HG03139 (cell line): ENCODE measurements at regions not wholly inside any gene's neighbourhood (a gene's known extent, or its start where the extent isn't known, plus 50 kb on each side); places are given as distances from the start of the nearest gene placed in this dataset.
"Not testable (repeated sequence)": the region's sequence is repeated elsewhere in the genome, so short reads cannot be mapped to it uniquely, and the experiment has no call there.

Experiments used
- ATAC-seq: cut with Tn5 transposase; IDR thresholded peaks from one replicate; pipeline ENCODE4 v1.9.1; 2021; ENCODE audit not compliant: unreplicated experiment

- not testable (repeated sequence) for ATAC-seq
Measured at GRCh38 chr2:236489083-236489482, 80.5 kb upstream of the ACKR3 start.

DNA sequence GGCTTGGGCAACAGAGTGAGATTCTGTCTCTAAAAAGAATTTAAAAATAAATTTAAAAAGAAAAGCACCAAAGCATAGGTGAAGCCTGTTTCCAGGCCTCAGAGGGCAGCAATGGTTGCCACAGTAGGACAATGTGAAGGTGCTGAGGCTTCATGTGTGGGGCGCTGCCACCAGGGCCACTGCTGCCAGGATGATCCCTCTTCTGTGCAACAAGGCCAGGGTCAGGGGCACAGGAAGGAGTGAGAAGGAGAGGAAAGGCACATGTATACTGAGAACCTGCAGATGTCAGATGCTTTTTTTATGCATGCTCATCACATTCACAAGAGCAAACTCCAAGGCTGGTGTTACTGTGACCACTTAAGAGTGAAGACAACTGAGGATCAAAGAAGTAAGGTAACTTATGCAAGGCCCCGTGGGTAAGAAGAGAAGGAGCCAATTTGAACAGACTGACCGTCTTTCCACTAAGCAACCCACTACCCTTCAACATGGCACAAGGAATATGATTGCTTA is 79.7 kb upstream of the ACKR3 start:
- no peak for ATAC-seq

- ATAC-seq, result no peak
Measured at GRCh38 chr2:236496340-236496739, 73.3 kb upstream of the ACKR3 start.

GRCh38 chr2:236498369-236498768 is 71.3 kb upstream of the ACKR3 start:
- ATAC-seq, result no peak

- no peak for ATAC-seq
Measured at GRCh38 chr2:236499691-236500578, 69.7 kb upstream of the ACKR3 start.

DNA sequence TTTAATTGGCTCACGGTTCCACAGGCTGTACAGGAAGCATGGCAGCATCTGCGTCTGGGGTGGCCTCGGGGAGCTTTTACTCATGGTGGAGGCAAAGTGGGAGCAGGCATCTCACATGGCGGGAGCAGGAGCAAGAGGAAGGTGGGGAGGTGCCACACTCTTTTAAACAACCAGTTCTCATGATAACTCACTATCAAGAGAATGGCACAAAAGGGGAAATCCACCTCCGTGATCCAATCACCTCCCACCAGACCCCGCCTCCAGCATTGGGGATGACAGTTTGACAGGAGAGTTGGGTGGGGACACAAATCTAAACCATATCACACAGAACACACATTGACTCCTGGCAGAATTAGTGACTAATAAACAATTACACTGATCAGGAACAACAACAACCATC is 68.6 kb upstream of the ACKR3 start:
- ATAC-seq, result no peak

GRCh38 chr2:236501531-236501930 is 68.1 kb upstream of the ACKR3 start:
- ATAC-seq, result no peak

- ATAC-seq, result no peak
Measured at GRCh38 chr2:236503100-236503499, 66.5 kb upstream of the ACKR3 start.

DNA sequence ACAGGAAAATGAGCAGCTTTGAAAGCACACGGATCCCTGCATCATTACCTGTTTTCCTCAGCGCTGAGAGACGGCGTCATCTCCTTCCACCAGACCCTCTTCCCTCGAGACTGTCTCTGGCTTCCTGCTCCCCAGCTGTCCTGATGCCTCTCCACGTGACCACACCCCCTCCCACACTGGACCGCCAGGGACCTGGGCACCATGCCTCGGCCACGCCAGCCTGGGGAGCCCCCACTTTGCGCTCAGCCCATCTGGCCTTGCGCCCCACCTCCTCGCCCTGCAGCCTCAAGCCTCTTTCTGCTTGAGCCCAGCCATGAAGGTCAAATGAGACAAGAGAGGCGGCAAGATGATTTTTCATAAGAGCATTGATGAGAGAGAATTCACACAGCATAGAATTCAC is 66.0 kb upstream of the ACKR3 start:
- ATAC-seq, result no peak

GRCh38 chr2:236505041-236505440 is 64.6 kb upstream of the ACKR3 start:
- ATAC-seq, result no peak

- no peak for ATAC-seq
Measured at GRCh38 chr2:236505648-236506047, 64.0 kb upstream of the ACKR3 start.

GRCh38 chr2:236507393-236508085 is 62.1 kb upstream of the ACKR3 start:
- no peak for ATAC-seq

GRCh38 chr2:236508466-236508865 is 61.2 kb upstream of the ACKR3 start:
- ATAC-seq, result no peak

DNA sequence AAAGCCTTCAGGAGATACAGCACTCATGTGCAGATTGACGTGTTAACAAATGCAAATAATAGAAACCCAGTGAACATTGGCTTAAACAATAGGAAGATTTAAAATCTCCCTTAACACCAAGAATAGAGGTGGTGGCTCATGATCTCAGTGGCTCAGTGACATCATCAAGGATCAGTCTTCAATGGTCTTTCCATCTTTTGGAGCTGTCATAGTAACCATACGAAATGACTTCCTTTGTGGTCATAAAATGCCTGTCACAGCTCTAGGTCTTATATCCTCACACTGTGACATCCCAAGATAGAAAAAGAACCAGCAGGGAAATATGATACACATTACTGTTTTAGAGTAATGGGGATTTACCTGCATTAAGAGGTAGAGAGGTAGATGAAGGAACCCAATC is 59.6 kb upstream of the ACKR3 start:
- no peak for ATAC-seq

DNA sequence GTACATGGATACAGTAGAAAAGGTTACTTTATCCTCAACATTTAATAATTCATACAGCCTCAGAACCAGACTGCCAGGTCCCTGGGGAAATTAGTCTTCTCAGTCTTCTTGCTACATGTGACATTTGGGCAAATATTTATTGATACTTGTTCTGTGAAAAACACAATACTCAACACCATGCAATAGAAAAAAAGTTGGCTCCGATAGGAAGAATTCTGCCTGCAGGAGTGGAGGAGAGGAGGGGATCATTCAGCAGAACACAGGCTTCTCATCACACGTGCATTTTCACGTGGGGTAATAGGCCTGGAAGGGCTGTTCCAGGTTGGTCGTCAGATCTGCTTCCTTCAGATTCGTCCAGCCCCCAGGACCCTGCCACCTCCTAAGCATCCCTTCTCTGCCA is 58.4 kb upstream of the ACKR3 start:
- ATAC-seq, result no peak

GRCh38 chr2:236512267-236512666 is 57.4 kb upstream of the ACKR3 start:
- no peak for ATAC-seq

GRCh38 chr2:236512902-236513435 is 56.7 kb upstream of the ACKR3 start:
- ATAC-seq, result peak; percentile 89

- no peak for ATAC-seq
Measured at GRCh38 chr2:236513956-236514355, 55.7 kb upstream of the ACKR3 start.

DNA sequence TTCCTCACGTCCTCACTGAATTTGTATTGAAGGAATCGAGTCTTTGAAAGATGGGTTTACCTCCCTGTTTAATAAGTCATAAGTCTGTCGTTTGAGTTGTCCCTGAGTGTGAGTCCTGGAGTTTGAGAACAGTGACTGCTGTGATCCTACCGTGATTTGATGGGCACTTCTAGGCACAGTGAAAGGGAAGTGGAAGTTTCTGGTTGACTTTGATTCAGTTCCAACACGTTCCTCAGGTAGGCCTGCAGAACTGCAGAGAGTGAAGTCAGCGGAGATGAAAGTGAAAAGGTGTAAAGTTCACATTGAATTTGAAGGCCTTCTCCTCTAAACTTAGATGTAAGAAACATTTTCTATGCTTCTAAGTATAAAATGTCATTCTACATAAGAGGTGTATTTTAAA is 52.9 kb upstream of the ACKR3 start:
- ATAC-seq, result no peak

DNA sequence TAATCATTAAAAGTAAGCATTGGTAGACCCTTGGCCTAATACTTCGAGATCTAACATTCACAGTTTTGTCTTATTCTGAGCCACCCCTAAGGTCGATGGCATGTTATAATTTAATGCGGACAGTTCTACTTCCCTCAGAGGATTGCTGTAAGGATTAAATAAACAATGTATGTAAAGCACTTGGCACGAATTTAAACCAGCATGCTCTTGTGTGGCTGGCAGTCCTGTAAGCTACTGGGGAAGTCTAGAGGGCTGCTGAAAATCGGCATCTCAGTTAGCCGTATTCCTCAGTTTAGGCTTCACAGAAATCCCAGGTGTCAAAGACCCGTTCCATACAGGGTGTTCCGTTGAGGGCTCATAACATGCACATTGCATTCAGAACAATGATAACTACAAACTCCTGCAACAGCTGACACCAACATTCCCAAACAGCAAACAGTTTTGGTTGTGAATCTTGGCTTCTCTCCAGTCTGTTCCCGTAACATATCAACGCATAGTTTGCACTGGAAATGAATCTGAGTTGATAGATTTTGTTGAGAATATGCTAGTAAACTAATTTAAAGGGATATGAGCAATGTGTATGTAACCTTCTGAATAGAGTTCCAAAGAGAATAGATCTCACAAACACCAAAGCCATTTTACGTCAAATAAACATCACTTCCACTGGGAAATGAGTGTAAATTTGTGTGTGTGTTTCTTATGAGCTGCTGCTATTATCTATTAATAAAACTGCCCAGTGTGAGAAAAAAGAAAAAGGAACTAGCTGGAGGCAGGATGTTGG is 52.2 kb upstream of the ACKR3 start:
- ATAC-seq, result no peak
